Astrocyte (in vitro differentiated cells and primary cell): ENCODE measurements at regions not wholly inside any gene's neighbourhood (a gene's known extent, or its start where the extent isn't known, plus 50 kb on each side); places are given as distances from the start of the nearest gene placed in this dataset.

Experiments
- DNase-seq: peaks from one replicate; pipeline ENCODE4 v3.0.0-alpha.2; 2010; ENCODE audit warnings: low read depth
- FAIRE-seq: peaks from 2 replicates; lab custom pipeline; 2011; peaks lifted over from hg19 to GRCh38; lab: Jason Lieb, UNC
- H2AFZ ChIP-seq: 2 replicates; pipeline ENCODE4 v1.6.0; 2012; ENCODE audit warnings: low read depth, low read length, inconsistent platforms
- H3K27ac ChIP-seq: 2 replicates; pipeline ENCODE4 v1.5.1; 2011; ENCODE audit warnings: low read depth, low read length, inconsistent platforms
- H3K27me3 ChIP-seq: 2 replicates; pipeline ENCODE4 v1.6.0; 2011; ENCODE audit warnings: low read length, inconsistent platforms; ENCODE audit not compliant: insufficient read depth
- H3K36me3 ChIP-seq: 2 replicates; pipeline ENCODE4 v1.5.1; 2011; ENCODE audit warnings: low read length, inconsistent platforms; ENCODE audit not compliant: insufficient read depth
- H3K4me1 ChIP-seq: 2 replicates; pipeline ENCODE4 v1.5.1; 2011; ENCODE audit warnings: low read length, inconsistent platforms; ENCODE audit not compliant: insufficient read depth
- H3K4me2 ChIP-seq: 2 replicates; pipeline ENCODE4 v1.6.0; 2012; ENCODE audit warnings: low read length, inconsistent platforms
- H3K4me3 ChIP-seq: 2 replicates; pipeline ENCODE4 v1.5.1; 2011; ENCODE audit warnings: low read depth, mild to moderate bottlenecking, low read length, inconsistent platforms; ENCODE audit not compliant: insufficient read depth
- H3K79me2 ChIP-seq: 2 replicates; pipeline ENCODE4 v1.6.0; 2012; ENCODE audit warnings: mild to moderate bottlenecking, low read length, inconsistent platforms; ENCODE audit not compliant: insufficient read depth
- H3K9ac ChIP-seq: 2 replicates; pipeline ENCODE4 v1.6.0; 2012; ENCODE audit warnings: mild to moderate bottlenecking, low read length, inconsistent platforms
- H3K9me3 ChIP-seq: 2 replicates; pipeline ENCODE4 v1.5.1; 2012; ENCODE audit warnings: low read depth, mild to moderate bottlenecking, low read length, inconsistent platforms; ENCODE audit not compliant: insufficient read depth
- H4K20me1 ChIP-seq: 2 replicates; pipeline ENCODE4 v1.6.0; 2012; ENCODE audit warnings: low read length, inconsistent platforms; ENCODE audit not compliant: insufficient read depth
- H3K27ac Mint-ChIP-seq: one replicate; pipeline ENCODE4 v1.8.0; 2021; ENCODE audit warnings: mild to moderate bottlenecking, mixed read lengths; ENCODE audit not compliant: unreplicated experiment
- H3K27me3 Mint-ChIP-seq: one replicate; pipeline ENCODE4 v1.8.0; 2021; ENCODE audit warnings: low read depth, mixed read lengths; ENCODE audit not compliant: unreplicated experiment
- H3K36me3 Mint-ChIP-seq: one replicate; pipeline ENCODE4 v1.8.0; 2021; ENCODE audit warnings: low read depth, mixed read lengths; ENCODE audit not compliant: unreplicated experiment
- H3K4me1 Mint-ChIP-seq: one replicate; pipeline ENCODE4 v1.8.0; 2021; ENCODE audit warnings: low read depth, mixed read lengths; ENCODE audit not compliant: unreplicated experiment
- H3K4me3 Mint-ChIP-seq: one replicate; pipeline ENCODE4 v1.8.0; 2021; ENCODE audit warnings: mild to moderate bottlenecking, moderate library complexity, mixed read lengths; ENCODE audit not compliant: unreplicated experiment
- H3K9me3 Mint-ChIP-seq: one replicate; pipeline ENCODE4 v1.8.0; 2021; ENCODE audit warnings: mild to moderate bottlenecking, mixed read lengths; ENCODE audit not compliant: unreplicated experiment
- EZH2 ChIP-seq: IDR thresholded peaks from 2 replicates; pipeline ENCODE4 v1.6.1; 2012; ENCODE audit warnings: mild to moderate bottlenecking, low read length, inconsistent platforms; ENCODE audit not compliant: insufficient read depth
- TF ChIP-seq, protein P1 (sequence below): IDR thresholded peaks from 2 replicates; pipeline ENCODE4 v1.5.1; 2011; ENCODE audit warnings: low read depth, mild to moderate bottlenecking, inconsistent platforms, low read length, moderate library complexity; ENCODE audit not compliant: insufficient read depth

DNA sequence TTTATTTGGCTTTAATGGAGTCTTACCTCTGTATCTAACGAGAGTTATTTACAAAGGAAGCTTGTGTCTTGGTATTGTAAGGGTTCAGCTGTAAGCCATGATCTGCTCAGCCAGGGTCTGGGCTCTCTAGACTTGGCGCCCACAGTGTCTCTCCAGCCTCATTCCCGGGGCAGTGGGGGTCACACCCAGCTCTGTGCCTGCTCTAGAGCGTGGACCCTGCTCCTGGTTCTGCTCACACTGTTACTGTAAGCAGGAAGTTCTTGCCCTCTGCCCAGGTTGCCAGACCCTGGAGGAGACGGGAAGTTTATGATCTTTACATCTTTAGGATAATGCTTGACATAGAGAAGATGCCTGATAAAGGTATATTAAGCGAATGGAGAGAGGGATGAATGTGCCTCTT, 235.7 kb downstream of the PTTG2 start:
- H3K79me2 ChIP-seq: no peaks in the 10 kb centered on the region
- H3K4me2 ChIP-seq: no peak overlapping the region
- no peaks in the 10 kb centered on the region for H3K36me3 ChIP-seq
- TF ChIP-seq, protein P1, sequence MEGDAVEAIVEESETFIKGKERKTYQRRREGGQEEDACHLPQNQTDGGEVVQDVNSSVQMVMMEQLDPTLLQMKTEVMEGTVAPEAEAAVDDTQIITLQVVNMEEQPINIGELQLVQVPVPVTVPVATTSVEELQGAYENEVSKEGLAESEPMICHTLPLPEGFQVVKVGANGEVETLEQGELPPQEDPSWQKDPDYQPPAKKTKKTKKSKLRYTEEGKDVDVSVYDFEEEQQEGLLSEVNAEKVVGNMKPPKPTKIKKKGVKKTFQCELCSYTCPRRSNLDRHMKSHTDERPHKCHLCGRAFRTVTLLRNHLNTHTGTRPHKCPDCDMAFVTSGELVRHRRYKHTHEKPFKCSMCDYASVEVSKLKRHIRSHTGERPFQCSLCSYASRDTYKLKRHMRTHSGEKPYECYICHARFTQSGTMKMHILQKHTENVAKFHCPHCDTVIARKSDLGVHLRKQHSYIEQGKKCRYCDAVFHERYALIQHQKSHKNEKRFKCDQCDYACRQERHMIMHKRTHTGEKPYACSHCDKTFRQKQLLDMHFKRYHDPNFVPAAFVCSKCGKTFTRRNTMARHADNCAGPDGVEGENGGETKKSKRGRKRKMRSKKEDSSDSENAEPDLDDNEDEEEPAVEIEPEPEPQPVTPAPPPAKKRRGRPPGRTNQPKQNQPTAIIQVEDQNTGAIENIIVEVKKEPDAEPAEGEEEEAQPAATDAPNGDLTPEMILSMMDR: no peak
- TF ChIP-seq EZH2: no peak
- no peak overlapping the region for H3K9ac ChIP-seq
- Mint-ChIP-seq H3K27ac (no peak overlapping the region), H3K4me3 (no peak overlapping the region), H3K4me1 (peaks cover 6% of the 10 kb centered on the region), H3K27me3 (peaks cover 7% of the 10 kb centered on the region), H3K9me3 (peaks cover 6% of the 10 kb centered on the region), H3K36me3 (no peaks in the 10 kb centered on the region)
- H3K27ac ChIP-seq: no peak overlapping the region
- peaks cover 13% of the 10 kb centered on the region for H3K27me3 ChIP-seq
- H2AFZ ChIP-seq: no peak overlapping the region
- H3K4me3 ChIP-seq: no peak overlapping the region
- DNase-seq: no peak
- peaks cover 8% of the 10 kb centered on the region for H3K9me3 ChIP-seq
- no peaks in the 10 kb centered on the region for H4K20me1 ChIP-seq
- peaks cover 3% of the 10 kb centered on the region for H3K4me1 ChIP-seq
- FAIRE-seq: no peak

DNA sequence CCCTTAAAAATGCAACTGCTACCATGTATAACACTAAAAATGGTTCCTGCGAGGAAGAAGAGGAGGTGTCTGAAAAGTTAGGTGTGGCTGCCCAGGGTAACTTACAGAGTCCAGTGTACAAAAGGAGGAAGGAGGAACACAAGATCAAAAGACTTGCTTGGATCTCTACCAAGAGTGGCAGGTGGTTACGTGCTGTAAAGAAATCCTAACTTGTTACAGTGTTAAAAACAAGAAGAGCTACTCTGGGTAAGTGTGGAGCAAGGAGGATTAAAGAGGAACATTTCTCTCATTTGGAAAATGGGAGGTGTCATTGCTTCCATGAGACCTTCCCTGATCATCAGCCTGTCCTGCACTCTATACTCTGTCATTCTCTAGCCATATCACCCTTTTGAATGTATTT, 242.0 kb downstream of the PTTG2 start:
- FAIRE-seq: no peak
- H3K36me3 ChIP-seq: no peaks in the 10 kb centered on the region
- no peaks in the 10 kb centered on the region for H3K36me3 Mint-ChIP-seq
- H3K4me2 ChIP-seq: no peak overlapping the region
- no peak overlapping the region for H3K9ac ChIP-seq
- no peaks in the 10 kb centered on the region for H3K4me1 ChIP-seq
- TF ChIP-seq EZH2: no peak
- TF ChIP-seq, protein P1: no peak
- peaks cover 10% of the 10 kb centered on the region for H3K27me3 ChIP-seq
- no peak overlapping the region for H3K27ac Mint-ChIP-seq
- H3K4me3 Mint-ChIP-seq: no peak overlapping the region
- no peaks in the 10 kb centered on the region for H3K4me1 Mint-ChIP-seq
- no peaks in the 10 kb centered on the region for H3K27me3 Mint-ChIP-seq
- H3K27ac ChIP-seq: no peak overlapping the region
- no peaks in the 10 kb centered on the region for H3K9me3 ChIP-seq
- no peak for DNase-seq
- H2AFZ ChIP-seq: no peak overlapping the region
- no peaks in the 10 kb centered on the region for H4K20me1 ChIP-seq
- H3K4me3 ChIP-seq: no peak overlapping the region
- H3K79me2 ChIP-seq: no peaks in the 10 kb centered on the region
- H3K9me3 Mint-ChIP-seq: peaks cover 4% of the 10 kb centered on the region

DNA sequence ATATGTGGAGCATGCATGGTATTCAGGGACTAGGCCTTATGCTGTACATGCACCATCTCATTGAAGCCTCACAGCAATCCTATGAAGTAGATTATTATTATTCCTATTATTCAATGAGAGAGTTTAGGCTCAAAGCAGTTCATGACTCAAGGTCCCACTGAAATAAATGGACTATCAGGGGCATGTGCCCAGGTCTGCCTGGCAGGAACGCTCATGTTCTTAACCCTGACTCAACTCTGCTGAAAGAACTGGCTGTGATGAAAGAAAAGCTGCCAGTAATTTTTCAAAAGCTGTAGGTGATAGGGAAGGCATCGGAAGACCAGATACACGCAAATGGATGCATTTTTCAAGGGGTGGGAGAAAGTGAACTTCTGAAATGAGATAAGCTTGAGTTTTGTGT, 243.4 kb downstream of the PTTG2 start:
- no peaks in the 10 kb centered on the region for H3K36me3 ChIP-seq
- no peak for TF ChIP-seq EZH2
- TF ChIP-seq, protein P1: no peak
- no peak overlapping the region for H3K27ac Mint-ChIP-seq
- H3K27me3 ChIP-seq: peaks cover 10% of the 10 kb centered on the region
- no peak for FAIRE-seq
- H3K9ac ChIP-seq: no peak overlapping the region
- H3K4me1 Mint-ChIP-seq: no peaks in the 10 kb centered on the region
- no peaks in the 10 kb centered on the region for H4K20me1 ChIP-seq
- no peak overlapping the region for H3K4me2 ChIP-seq
- no peak overlapping the region for H3K27ac ChIP-seq
- H3K36me3 Mint-ChIP-seq: no peaks in the 10 kb centered on the region
- H3K9me3 Mint-ChIP-seq: peaks cover 4% of the 10 kb centered on the region
- no peak overlapping the region for H3K4me3 ChIP-seq
- no peaks in the 10 kb centered on the region for H3K4me1 ChIP-seq
- H3K79me2 ChIP-seq: no peaks in the 10 kb centered on the region
- no peak for DNase-seq
- no peak overlapping the region for H2AFZ ChIP-seq
- H3K27me3 Mint-ChIP-seq: no peaks in the 10 kb centered on the region
- H3K9me3 ChIP-seq: no peaks in the 10 kb centered on the region
- H3K4me3 Mint-ChIP-seq: no peak overlapping the region
